GM12892 (cell line): ENCODE measurements at regions not wholly inside any gene's neighbourhood (a gene's known extent, or its start where the extent isn't known, plus 50 kb on each side); places are given as distances from the start of the nearest gene placed in this dataset.

Source experiments
- POLR2A ChIP-seq: IDR thresholded peaks from 2 replicates; pipeline ENCODE4 v1.6.1; 2011; ENCODE audit warnings: low read depth, low read length, control low read depth
- POLR2AphosphoS5 ChIP-seq: IDR thresholded peaks from 2 replicates; pipeline ENCODE4 v1.6.1; 2011; ENCODE audit warnings: low read depth, low read length, control low read depth
- TAF1 ChIP-seq: IDR thresholded peaks from 2 replicates; pipeline ENCODE4 v1.6.1; 2011; ENCODE audit warnings: low read depth, mild to moderate bottlenecking, control low read depth, low read length, borderline replicate concordance

DNA sequence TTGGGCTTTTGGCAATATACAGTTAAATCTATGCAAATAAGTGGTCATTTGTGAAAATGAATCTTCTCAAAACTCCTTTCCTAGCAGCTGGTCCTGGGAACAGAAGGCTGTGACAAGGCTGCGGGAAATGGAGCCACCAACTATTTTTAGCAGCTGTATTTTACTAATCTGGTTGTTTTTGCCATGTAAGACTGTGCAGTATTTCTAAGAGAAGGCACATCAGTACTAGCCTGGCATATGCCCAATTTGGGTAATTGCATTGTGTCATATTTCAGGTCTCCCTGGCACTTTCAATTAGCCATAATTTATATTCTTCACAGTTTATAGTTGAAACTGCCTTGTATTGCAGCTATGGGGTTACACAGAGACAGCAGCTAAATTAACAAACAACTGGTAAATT is 109.6 kb downstream of the MANEA start:
- no peak for TF ChIP-seq POLR2AphosphoS5
- TF ChIP-seq TAF1: no peak
- TF ChIP-seq POLR2A: no peak
